ENCODE measurements at regions not wholly inside any gene's neighbourhood (a gene's known extent, or its start where the extent isn't known, plus 50 kb on each side); places are given as distances from the start of the nearest gene placed in this dataset.
A peak's percentile ranks its signal among the peaks of the same experiment; 100 is the strongest.
"Not testable (repeated sequence)": the region's sequence is repeated elsewhere in the genome, so short reads cannot be mapped to it uniquely, and the experiment has no call there.

DNA sequence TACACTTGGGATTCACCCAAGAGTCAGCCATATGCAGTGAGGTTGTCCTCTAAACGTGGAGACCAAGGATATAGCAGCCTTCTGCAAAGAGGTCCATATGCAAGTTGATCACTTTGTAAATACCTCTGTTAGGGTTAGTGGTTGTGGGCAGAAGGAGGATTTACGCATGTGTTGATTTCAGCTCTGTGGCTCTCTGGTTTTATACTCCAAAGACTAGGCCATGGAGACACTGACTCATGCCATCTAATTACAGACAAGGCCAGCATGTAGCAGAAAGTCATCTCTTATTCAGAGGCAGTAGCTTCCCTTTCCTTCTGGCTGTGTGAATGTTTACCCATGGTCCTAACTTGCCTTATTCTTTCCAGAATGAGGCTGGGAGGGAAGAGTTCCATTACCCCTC, 140.9 kb upstream of the GOLGA6L4 start:
- not testable (repeated sequence) for DNase-seq (ENCODE audit: low read depth in 2 of 2)

DNA sequence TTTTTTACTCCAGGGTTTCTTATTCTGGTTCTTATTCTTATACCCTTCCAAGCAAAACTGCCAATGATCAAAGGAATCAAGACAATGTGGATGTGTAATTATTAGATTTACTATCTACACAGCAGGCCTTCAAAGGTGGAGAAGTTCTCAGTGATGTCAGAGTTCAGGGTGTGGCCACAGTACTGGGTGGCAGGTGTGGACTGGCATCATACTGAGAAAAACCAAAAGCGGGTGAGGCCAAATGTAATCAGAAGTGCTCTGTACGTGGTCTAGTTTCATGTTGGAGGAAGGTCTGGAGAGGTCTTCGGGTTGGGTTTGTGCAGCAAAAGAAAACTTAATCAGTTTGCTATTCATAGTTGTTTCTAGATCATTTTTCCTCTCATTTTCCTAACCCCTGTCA, 138.5 kb upstream of the GOLGA6L4 start:
- not testable (repeated sequence) for DNase-seq (ENCODE audit: low read depth in 2 of 2)

DNA sequence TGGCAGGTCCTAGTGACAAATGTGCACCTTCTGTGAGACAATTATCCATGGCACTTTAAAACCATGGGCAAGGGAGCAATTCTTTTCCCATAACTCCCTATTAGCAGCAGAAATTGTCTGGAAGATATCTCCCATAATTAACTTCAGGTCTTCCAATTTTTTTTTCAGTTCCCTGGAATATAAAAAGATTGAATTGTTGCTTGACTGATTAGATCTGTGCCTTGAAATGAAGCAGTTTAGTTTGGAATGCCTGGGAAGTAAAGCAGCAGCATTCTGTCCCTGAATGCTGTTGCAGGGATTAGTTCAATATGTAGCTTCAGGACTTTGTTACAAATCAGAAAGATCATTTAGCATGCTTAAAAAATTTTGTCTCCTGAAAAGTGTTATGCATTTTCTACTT, 137.0 kb upstream of the GOLGA6L4 start:
- DNase-seq (ENCODE audit: low read depth in 2 of 2) = no peak

DNA sequence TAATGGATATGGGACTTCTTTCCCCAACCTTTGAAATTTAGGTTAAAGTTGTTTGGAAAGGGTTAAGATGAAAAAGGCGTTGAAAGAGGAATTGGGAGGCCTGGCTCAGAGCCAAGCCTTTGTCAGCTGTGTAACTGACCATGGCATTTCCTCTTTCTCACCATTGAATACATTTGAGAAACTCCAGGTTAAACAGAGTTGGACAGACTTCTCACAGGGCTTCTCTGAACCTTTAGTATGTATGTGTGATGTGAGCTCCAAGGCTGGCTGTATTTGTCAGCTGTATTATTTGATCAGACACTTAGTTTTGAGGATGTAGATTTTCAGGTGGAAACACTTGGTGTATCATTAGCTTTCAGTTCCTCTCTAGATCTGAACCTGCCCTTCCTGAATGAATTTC, 136.4 kb upstream of the GOLGA6L4 start:
- no peak for DNase-seq (ENCODE audit: low read depth in 2 of 2)

DNA sequence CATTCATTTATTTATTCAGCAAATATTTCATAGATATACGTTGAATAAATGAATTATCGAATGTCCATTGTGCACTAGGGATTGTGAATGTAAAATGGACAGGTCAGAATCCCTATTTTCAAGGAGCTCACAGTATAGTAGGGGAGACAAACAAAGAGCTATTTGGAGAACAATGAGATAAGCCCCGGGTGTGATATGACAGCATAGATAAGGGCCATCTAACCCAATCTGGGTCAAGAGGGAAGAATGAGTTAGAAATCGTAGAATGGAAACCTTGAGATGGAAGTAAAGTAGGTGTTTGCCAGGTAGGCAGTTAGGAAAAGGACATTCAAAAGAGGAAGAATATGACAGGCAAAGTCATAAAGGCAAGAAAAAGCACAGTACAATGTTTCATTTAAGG, 132.2 kb upstream of the GOLGA6L4 start:
- DNase-seq (ENCODE audit: low read depth in 2 of 2) = no peak

DNA sequence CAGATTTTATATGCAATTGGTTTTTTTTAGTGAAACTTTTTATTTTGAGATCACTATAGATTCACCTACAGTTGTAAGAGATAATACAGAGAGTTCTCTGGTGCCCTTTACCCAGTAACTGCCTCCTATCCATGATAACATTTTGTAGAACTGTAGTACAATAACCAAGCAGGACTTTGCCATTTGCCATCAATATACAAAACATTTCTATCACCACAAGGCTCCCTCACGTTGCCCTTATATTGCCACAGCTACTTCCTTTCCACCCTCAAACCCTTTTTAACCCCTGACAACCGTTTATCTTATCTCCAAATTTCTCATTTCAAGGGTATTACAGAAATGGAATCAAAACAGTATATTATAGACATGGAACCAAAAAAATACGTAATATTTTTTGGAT, 130.7 kb upstream of the GOLGA6L4 start:
- no peak for DNase-seq (ENCODE audit: low read depth in 2 of 2)

DNA sequence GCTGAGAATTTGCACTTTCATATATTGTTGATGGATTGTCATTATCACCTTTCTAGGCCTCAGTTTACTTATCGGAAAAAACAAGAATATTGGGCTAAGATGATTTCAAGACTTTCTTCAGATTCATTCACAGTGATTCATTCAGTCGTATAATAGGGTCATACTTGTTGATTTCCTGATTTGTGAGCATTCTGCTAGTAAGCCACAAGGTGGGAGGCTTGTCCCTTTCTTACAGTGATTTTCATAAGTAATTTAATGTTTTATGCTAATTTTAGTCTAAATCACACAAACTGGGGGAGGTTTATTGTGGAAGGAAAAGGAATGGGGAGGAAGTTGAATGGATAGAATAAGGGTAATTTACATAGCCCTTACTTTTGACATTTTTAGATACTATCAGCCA, 126.8 kb upstream of the GOLGA6L4 start:
- no peak for DNase-seq (ENCODE audit: low read depth in 2 of 2)

DNA sequence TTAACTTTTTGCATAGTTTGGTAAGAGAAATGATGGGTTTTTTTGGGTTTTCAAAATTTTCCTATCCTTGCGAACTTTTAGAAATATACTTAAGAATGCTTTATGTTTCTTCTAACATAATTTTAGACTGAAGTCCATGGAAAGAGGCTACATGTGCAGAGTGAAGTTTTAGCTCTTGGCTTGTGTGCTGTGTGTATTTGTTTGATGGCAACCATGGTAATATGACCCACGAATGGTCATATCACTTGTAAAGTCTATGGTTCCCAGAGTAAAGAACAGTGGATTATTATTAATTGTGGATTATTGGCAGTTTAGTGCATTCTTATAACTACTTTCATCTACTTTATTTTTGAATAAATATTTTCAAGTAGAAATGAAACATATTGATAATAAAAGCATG, 124.0 kb upstream of the GOLGA6L4 start:
- DNase-seq (ENCODE audit: low read depth in 2 of 2) = no peak

DNA sequence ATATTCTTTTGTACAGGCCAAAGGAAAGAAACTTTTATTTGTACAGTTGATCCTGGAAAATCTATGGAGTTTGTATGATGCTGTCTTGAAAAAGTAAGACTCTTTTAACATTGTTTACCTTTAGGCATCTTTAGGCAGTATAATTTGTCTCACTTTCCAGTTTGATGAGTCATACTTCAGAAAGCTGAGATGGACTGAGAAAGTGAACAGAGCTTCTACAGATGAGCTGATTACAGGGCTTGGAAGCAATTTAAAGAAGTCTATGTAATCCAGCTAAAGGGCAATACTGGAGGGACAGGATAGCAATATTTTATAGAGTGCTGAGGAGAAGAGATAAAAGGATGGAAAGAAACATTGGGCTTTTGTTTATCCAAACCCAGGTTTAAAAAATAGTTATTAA, 123.5 kb upstream of the GOLGA6L4 start:
- DNase-seq (ENCODE audit: low read depth in 2 of 2) = no peak

DNA sequence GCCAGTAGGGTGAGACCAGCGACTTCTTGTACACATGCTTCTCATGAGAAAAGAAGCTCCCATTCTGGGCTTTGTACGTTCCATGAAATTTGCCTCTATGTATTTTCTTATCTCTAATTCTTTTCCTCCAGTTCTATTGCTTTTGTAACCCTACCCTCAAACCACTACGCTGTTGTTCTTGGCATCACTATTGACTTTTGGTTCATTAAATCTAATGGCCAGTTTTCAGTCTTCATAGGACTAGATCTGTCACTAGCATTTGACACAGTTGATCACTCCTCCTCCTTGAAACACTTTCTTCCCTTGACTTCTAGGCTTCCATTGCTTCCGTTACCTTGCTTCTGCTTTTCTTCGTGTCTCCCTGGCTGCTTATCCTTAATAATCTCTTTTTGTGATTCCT, 121.7 kb upstream of the GOLGA6L4 start:
- no peak for DNase-seq (ENCODE audit: low read depth in 2 of 2)

DNA sequence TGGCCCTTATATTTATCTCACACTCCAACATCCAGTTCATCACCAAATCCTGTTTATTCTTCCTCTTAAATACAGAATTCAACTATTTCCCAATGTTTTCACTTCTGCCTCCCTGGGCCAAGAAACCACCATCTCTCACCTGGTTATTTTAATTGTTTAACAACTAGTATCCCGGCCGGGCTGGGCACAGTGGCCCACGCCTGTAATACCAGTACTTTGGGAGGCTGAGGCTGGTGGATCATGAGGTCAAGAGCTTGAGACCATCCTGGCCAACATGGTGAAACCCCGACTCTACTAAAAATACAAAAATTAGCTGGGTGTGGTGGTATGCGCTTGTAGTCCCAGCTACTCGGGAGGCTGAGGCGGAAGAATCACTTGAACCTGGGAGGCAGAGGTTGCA, 120.9 kb upstream of the GOLGA6L4 start:
- DNase-seq (ENCODE audit: low read depth in 2 of 2) = not testable (repeated sequence)

DNA sequence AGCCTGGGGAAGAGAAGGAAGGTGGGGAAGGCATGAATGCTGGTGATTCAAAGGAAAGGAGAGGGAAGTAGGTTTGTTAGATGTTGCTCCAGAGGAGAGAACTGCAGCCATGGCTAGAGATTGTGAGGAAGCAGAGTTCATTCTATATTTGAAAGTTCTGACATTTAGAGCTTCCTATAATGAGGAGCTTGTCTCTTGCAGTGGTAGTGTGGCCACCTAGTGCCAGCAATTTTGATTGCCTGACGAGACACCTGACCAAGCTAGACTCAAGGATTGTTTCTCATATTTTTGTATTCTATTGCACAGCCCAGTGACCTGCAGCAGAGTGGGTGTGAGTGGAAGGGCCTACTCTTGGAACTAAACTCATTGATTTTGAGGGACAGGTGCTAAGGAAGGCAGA, 116.2 kb upstream of the GOLGA6L4 start:
- DNase-seq (ENCODE audit: low read depth in 2 of 2) = not testable (repeated sequence)

DNA sequence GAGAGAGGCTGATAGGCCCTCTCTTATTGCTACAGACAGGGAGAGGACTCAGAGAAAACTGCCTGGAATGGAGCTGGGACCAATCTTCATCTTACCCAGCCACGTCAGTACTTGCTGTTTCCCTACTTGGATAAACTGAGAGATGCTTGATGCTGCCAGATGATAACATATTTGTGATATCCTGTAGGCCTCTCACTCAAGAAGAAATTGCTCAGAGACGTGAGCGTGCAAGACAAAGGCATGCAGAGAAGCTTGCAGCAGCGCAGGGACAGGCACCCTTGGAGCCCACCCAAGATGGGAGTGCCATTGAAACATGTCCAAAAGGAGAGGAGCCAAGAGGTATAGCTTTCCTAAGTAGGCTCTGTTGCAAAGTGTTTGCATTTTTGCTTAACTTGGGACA, 114.7 kb upstream of the GOLGA6L4 start:
- not testable (repeated sequence) for DNase-seq (ENCODE audit: low read depth in 2 of 2)

DNA sequence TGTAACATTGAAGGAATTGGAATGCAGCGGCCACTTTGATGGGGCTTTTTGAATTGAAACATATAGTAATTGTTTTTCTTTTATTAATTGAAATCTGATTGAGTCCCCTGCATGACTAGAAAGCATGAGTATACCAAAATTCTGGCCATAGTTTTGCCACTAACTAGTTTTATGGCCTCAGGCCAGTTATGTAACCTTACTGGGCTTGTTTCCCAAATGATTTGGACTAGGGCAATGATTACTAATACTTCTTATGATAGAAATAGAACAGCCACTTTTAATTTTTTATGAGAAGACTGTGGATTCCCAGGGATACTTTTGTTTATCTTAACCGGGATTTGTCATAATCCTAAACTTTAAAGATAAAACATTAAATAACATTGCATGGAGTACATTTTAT, 106.9 kb upstream of the GOLGA6L4 start:
- not testable (repeated sequence) for DNase-seq (ENCODE audit: low read depth in 2 of 2)

DNA sequence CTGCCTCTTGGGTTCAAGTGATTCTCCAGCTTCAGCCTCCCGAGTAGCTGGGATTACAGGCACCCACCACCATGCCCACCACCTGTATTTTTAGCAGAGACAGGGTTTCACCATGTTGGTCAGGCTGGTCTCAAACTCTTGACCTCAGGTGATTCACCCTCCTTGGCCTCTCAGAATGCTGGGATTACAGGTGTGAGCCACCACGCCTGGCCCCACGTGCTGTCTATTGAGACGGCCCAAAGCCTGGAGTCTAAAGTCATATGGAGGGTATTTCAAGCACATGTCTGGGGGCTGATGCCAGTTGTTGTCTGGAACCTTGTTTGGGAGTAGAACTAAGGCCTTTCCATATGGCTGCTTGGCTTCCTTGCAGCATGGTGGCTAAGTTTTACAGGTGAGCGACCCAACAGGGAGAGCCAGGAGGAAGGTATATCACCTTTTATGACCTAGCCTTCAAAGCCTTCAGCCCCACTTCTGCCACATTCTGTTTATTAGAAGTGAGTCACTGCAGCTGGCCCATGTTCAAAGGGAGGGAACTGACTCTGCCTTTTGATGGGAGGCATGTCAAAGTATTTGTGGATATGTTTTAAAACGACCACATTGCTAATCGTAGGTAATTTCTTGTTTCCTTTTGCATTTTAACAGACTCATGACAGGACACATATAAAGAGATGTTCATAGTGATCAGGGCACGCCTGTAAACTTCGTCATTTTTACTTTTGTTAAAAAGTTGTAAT, 105.3 kb upstream of the GOLGA6L4 start:
- not testable (repeated sequence) for DNase-seq (ENCODE audit: low read depth in 2 of 2)

DNA sequence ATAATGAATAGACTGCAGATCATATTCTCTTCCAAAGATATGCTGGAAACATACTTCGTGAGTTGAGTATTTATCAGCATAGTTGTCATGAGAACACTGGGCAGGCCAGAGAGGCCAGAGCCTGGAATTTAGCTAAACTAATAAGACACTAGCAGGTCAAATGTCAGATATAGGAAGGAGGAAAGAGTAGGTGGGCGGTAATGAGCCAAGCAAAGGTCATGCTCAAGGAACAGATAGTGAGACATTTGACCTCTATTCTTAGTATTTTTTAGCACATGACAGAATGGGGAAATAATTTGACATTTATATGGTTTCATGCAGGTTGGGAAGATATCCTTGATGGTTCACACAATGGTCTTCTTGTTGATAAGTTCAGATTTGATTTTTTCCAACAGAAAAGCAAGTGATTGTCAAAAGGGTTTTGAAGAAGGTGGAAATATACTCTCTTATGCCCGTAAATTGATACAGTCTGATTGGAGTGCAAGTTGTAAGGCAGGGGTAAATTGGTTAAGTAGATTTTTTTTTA, 99.6 kb upstream of the GOLGA6L4 start:
- DNase-seq (ENCODE audit: low read depth in 2 of 2) = not testable (repeated sequence)

DNA sequence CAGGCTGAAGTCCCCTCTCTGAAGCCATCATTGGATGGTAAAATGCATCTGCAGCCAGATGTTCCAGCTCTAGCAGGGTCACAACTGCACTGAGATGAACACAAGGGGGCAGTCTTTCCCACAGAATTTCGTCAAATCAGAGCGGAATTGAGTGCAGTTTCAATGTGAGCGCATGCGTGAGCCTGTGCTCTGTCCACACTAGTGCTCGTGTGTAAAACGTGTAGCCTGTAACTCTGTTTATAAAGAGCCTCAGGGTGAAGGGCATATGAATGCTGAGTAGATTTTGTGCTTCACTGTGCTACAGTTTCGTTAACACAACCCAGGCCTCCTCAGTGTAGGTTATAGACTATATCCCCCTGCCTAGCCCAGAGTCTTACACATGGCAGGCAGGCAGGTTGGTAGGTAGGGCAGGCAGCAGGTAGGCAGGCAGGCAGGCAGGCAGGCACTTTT, 92.7 kb upstream of the GOLGA6L4 start:
- DNase-seq (ENCODE audit: low read depth in 2 of 2) = peak; percentile 39 to 45

DNA sequence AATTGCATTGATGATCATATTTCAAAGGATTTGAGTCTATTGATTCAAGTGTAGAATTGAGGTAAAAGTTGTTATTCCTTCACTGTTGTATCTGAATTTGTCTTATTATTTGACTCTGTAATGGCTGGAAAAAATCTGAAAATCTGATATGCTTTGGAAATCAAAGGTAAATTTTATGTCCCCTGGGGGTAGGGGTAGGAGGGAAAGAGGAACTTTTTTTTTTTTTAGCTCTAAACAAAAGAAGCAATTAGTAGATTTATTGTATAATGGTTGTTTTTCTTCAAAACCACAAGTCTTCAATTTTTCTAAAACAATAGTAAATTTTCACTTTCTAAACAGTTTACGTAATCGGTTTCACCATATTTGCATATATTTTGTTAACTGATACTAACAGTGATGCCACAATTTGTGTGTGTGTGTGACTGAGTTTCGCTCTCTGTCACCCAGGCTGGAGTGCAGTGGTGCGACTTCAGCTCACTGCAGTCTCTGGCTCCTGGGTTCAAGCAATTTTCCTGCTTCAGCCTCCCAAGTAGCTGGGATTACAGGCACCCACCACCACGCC, 91.7 kb upstream of the GOLGA6L4 start:
- no peak for DNase-seq (ENCODE audit: low read depth in 2 of 2)

DNA sequence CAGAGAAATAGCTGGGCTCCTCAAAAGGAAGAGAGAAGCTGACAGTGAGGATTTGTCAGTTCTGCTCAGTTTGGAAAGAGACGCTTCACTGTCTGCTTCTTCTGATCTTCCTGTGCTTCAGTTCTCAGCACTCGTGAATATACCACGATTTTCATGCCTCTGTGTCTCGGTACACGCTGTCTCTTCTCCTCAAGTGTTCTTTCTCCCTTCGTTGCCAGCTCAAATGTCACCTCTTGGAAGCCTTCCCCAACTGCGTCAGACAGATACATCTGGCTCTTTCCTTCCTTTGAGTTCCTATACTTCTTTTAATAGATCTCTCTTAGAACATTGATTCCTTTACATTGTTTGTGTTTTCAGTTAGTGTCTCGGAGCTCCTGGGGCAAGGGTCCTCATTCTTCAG, 90.6 kb upstream of the GOLGA6L4 start:
- DNase-seq (ENCODE audit: low read depth in 2 of 2) = not testable (repeated sequence)

DNA sequence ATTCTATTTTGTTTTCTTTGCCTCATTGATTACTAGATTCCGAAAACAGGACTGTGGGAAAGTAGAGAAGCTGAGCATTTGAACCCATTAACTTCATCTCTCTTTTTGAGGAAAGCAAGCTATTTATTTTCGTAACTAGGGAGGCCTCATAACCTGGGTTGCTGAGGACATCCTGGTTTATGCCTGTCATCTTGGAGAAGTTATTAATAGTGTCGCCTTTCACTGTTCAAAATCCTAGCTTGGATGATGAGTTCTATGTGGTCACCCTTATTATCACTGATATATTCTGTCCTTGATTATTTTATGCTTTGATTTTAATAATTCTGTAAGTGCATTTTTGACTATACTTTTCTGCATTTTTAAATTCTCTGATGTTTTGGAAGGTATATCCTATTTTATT, 89.3 kb upstream of the GOLGA6L4 start:
- not testable (repeated sequence) for DNase-seq (ENCODE audit: low read depth in 2 of 2)

DNA sequence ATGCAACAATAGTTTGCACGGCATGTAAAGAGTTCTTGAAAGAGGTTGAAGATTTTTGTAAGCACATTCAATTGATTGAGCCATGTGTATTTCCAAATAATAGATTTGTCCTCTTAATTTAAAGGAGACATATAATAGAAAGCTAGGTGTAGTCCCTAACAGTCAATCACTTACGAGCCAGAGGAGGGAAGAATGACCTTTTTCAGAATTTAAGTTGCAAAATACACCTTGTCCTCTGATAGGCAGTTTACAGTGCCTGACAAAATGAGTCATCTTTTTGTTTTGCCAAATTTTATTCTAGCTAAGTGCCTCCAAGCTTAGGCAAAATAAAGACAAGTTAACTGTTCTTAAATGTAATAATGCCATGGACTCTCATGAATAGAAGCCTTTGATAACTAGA, 88.3 kb upstream of the GOLGA6L4 start:
- DNase-seq (ENCODE audit: low read depth in 2 of 2) = not testable (repeated sequence)

DNA sequence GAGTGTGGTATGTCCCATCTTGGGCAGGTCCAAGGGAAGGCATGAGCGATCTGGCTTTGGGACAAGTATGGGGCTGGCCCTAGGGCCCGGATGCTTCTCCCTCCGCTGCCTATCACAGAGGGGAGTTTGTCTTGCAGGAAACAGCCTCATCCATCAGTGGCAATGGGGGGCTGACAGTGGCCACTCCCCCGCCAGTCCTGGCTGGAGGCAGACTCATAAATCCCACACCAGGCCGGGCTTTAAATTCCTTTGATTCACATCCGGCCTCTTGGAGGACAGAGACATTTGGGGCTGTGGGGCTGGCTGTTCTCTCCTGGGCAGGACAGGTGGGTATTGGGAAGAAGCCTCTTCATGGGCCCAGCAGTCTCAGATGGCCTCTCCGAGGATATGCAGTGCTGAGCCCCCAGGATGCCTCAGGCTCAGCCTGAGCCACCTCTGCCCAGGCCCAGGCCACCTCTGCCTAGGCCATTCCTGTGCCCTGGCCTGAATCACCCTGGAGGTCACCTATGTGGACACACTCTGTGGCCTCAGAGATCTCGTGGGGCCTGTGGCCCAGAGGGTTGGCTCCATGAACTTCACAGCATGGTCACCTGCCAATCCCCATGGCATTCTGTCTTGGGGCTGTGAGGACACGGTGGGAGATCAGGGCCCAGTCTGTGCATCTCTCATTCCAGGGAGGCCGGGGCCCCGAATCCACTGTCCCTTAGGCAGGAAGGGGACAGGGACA, 84.2 kb upstream of the GOLGA6L4 start:
- no peak for DNase-seq (ENCODE audit: low read depth in 2 of 2)
